ENCODE measurements at regions not wholly inside any gene's neighbourhood (a gene's known extent, or its start where the extent isn't known, plus 50 kb on each side); places are given as distances from the start of the nearest gene placed in this dataset.

GRCh38 chrX:150063674-150064073, 125.4 kb upstream of the EOLA2 start:
- no peaks in the 10 kb centered on the region for H4K20me1 ChIP-seq (ENCODE audit: low read length)
- ChIA-PET CTCF (no interaction called here), POLR2A (ENCODE audit: unreplicated experiment) (no interaction called here)
- no peaks in the 10 kb centered on the region for H3F3A ChIP-seq (ENCODE audit: low read length, unreplicated experiment)
- peak overlapping the region; percentile 67; the same call in 1 of the 2 replicates for H3K27ac ChIP-seq (ENCODE audit: low read length)
- TF ChIP-seq EZH2 (IDR thresholded peaks at IDR 0.05; ENCODE audit: low read length, unreplicated experiment) (no peak), CTCF (conservative IDR thresholded peaks at IDR 0.05; ENCODE audit: low read depth, low read length) (no peak), EZH2phosphoT487 (IDR thresholded peaks at IDR 0.05; ENCODE audit: borderline replicate concordance, low read length) (no peak)
- no peaks in the 10 kb centered on the region for H3K36me3 ChIP-seq (ENCODE audit: low read depth, low read length)
- BruUV-seq (replicated peaks), result no TSS peak
- H2AFZ ChIP-seq (ENCODE audit: low read length), result no peak overlapping the region
- intact Hi-C loops (cut with micrococcal nuclease), result loop anchor here (2.0 kb wide), 2 partner anchors 137 to 299 kb away; partner anchors contain the start of gene MAMLD1
- no peaks in the 10 kb centered on the region for H3K9me3 ChIP-seq (ENCODE audit: low read length)
- no peaks in the 10 kb centered on the region for H3K79me2 ChIP-seq (ENCODE audit: low read length)
- H3K4me1 ChIP-seq (ENCODE audit: insufficient read depth, low read length), result peaks cover 29% of the 10 kb centered on the region
- DNase-seq (no peak), ATAC-seq (no peak)
- no peaks in the 10 kb centered on the region for H3K9me2 ChIP-seq (replicated peaks; ENCODE audit: low read length)
- no peak overlapping the region for H3K9ac ChIP-seq (ENCODE audit: low read length)
- H3K4me2 ChIP-seq (ENCODE audit: low read length), result peak overlapping the region; percentile 65
- no peak overlapping the region for H3K4me3 ChIP-seq (ENCODE audit: low read length)
- no peaks in the 10 kb centered on the region for H3K27me3 ChIP-seq (ENCODE audit: low read length)

GRCh38 chrX:150074175-150074574, 135.9 kb upstream of the EOLA2 start:
- H3K9ac ChIP-seq (ENCODE audit: low read length), result no peak overlapping the region
- H3K9me2 ChIP-seq (replicated peaks; ENCODE audit: low read length), result no peaks in the 10 kb centered on the region
- H3K27me3 ChIP-seq (ENCODE audit: low read length), result no peaks in the 10 kb centered on the region
- POLR2A ChIA-PET (ENCODE audit: unreplicated experiment), result no interaction called here
- no peak overlapping the region for H3K4me3 ChIP-seq (ENCODE audit: low read length)
- BruUV-seq (replicated peaks), result no TSS peak
- intact Hi-C loops (cut with micrococcal nuclease), result no loop called here
- H3F3A ChIP-seq (ENCODE audit: low read length, unreplicated experiment), result no peaks in the 10 kb centered on the region
- H3K9me3 ChIP-seq (ENCODE audit: low read length), result no peaks in the 10 kb centered on the region
- no peak for ATAC-seq
- no peaks in the 10 kb centered on the region for H3K79me2 ChIP-seq (ENCODE audit: low read length)
- no peaks in the 10 kb centered on the region for H4K20me1 ChIP-seq (ENCODE audit: low read length)
- H3K36me3 ChIP-seq (ENCODE audit: low read depth, low read length), result no peaks in the 10 kb centered on the region
- no peak for DNase-seq
- CTCF ChIA-PET, result no interaction called here
- H3K27ac ChIP-seq (ENCODE audit: low read length), result no peak overlapping the region
- no peak overlapping the region for H2AFZ ChIP-seq (ENCODE audit: low read length)
- no peak overlapping the region for H3K4me2 ChIP-seq (ENCODE audit: low read length)
- peaks cover 3% of the 10 kb centered on the region; the same call in 1 of the 2 replicates for H3K4me1 ChIP-seq (ENCODE audit: insufficient read depth, low read length)
- TF ChIP-seq EZH2phosphoT487 (IDR thresholded peaks at IDR 0.05; ENCODE audit: borderline replicate concordance, low read length) (no peak), EZH2 (IDR thresholded peaks at IDR 0.05; ENCODE audit: low read length, unreplicated experiment) (no peak), CTCF (conservative IDR thresholded peaks at IDR 0.05; ENCODE audit: low read depth, low read length) (no peak)

GRCh38 chrX:150080497-150080896, 142.2 kb upstream of the EOLA2 start:
- Histone ChIP-seq H3K4me1 (ENCODE audit: insufficient read depth, low read length) (peaks cover 19% of the 10 kb centered on the region), H3K4me2 (ENCODE audit: low read length) (no peak overlapping the region), H2AFZ (ENCODE audit: low read length) (no peak overlapping the region), H3K4me3 (ENCODE audit: low read length) (no peak overlapping the region), H3K36me3 (ENCODE audit: low read depth, low read length) (no peaks in the 10 kb centered on the region), H3K9me2 (replicated peaks; ENCODE audit: low read length) (no peaks in the 10 kb centered on the region), H3K27me3 (ENCODE audit: low read length) (no peaks in the 10 kb centered on the region), H3F3A (ENCODE audit: low read length, unreplicated experiment) (peaks cover 4% of the 10 kb centered on the region), H4K20me1 (ENCODE audit: low read length) (no peaks in the 10 kb centered on the region), H3K9ac (ENCODE audit: low read length) (no peak overlapping the region), H3K79me2 (ENCODE audit: low read length) (no peaks in the 10 kb centered on the region), H3K27ac (ENCODE audit: low read length) (no peak overlapping the region), H3K9me3 (ENCODE audit: low read length) (no peaks in the 10 kb centered on the region)
- ChIA-PET CTCF (no interaction called here), POLR2A (ENCODE audit: unreplicated experiment) (no interaction called here)
- BruUV-seq (replicated peaks), result no TSS peak
- ATAC-seq (no peak), DNase-seq (no peak)
- TF ChIP-seq EZH2phosphoT487 (IDR thresholded peaks at IDR 0.05; ENCODE audit: borderline replicate concordance, low read length) (no peak), CTCF (conservative IDR thresholded peaks at IDR 0.05; ENCODE audit: low read depth, low read length) (no peak), EZH2 (IDR thresholded peaks at IDR 0.05; ENCODE audit: low read length, unreplicated experiment) (no peak)
- intact Hi-C loops (cut with micrococcal nuclease), result no loop called here

All from PC-3 (cell line).